IMR-90 (cell line): ENCODE measurements at regions not wholly inside any gene's neighbourhood (a gene's known extent, or its start where the extent isn't known, plus 50 kb on each side); places are given as distances from the start of the nearest gene placed in this dataset.
A peak's percentile ranks its signal among the peaks of the same experiment; 100 is the strongest.

Experiments
- ATAC-seq: fragments of 200-7000 bp; cut with Tn5 transposase; 2 replicates; pipeline ENCODE4 v1.9.1; 2020; ENCODE audit warnings: low read depth, mild to moderate bottlenecking, moderate library complexity
- BruUV-seq: library from RNA; stranded (reverse); fragments of 400-500 nt; replicated peaks from 2 replicates; lab custom pipeline; 2021; lab: Mats Ljungman, UMichigan
- CTCF ChIA-PET: fragments of 300-600 bp; formaldehyde crosslinking; extraction: SDS; loops from one replicate; lab custom pipeline; 2021; ENCODE audit warnings: antibody characterized with exemption; lab: Yijun Ruan, JAX
- POLR2A ChIA-PET: fragments of 300-600 bp; sonication (Branson Sonifier 250); formaldehyde crosslinking; loops from one replicate; lab custom pipeline; 2022; ENCODE audit warnings: antibody characterized with exemption; ENCODE audit not compliant: unreplicated experiment; lab: Charles Lee
- DNase-seq: peaks from one replicate; pipeline ENCODE4 v3.0.0; 2013
- H2AFZ ChIP-seq: replicated peaks from 2 replicates; pipeline ENCODE3; 2013; ENCODE audit warnings: low read length, mild to moderate bottlenecking; ENCODE audit not compliant: poor library complexity
- H2AK5ac ChIP-seq: 2 replicates; pipeline ENCODE4 v1.6.1; 2013; ENCODE audit warnings: low read depth, low read length, inconsistent platforms
- H2AK9ac ChIP-seq: replicated peaks from 2 replicates; pipeline ENCODE3; 2013; ENCODE audit warnings: mild to moderate bottlenecking, low read depth, low read length, moderate library complexity; ENCODE audit not compliant: poor library complexity
- H2BK120ac ChIP-seq: 2 replicates; pipeline ENCODE4 v1.6.1; 2013; ENCODE audit warnings: low read depth, low read length, inconsistent platforms
- H2BK15ac ChIP-seq: 3 replicates; pipeline ENCODE4 v1.6.1; 2013; ENCODE audit warnings: low read depth, low read length, inconsistent platforms
- H2BK20ac ChIP-seq: 2 replicates; pipeline ENCODE4 v1.6.1; 2013; ENCODE audit warnings: low read depth, mild to moderate bottlenecking, inconsistent platforms, low read length, moderate library complexity
- H2BK5ac ChIP-seq: 2 replicates; pipeline ENCODE4 v1.6.1; 2013; ENCODE audit warnings: mild to moderate bottlenecking, low read depth, low read length, inconsistent platforms; ENCODE audit not compliant: poor library complexity, severe bottlenecking
- H3K14ac ChIP-seq: replicated peaks from 2 replicates; pipeline ENCODE4 v1.6.1; 2013; ENCODE audit warnings: low read depth, low read length, inconsistent platforms
- H3K18ac ChIP-seq: 2 replicates; pipeline ENCODE4 v1.6.1; 2013; ENCODE audit warnings: low read depth, low read length, control low read depth
- H3K23ac ChIP-seq: 2 replicates; pipeline ENCODE4 v1.6.1; 2013; ENCODE audit warnings: low read depth, low read length, inconsistent platforms
- H3K27ac ChIP-seq: 2 replicates; pipeline ENCODE4 v1.5.1; 2013; ENCODE audit warnings: mild to moderate bottlenecking, control low read depth, low read length; ENCODE audit not compliant: insufficient read depth
- H3K27me3 ChIP-seq: 2 replicates; pipeline ENCODE4 v1.6.1; 2013; ENCODE audit warnings: low read length; ENCODE audit not compliant: control insufficient read depth, insufficient read depth
- H3K36me3 ChIP-seq: 2 replicates; pipeline ENCODE4 v1.6.1; 2013; ENCODE audit warnings: low read length, mixed read lengths; ENCODE audit not compliant: control insufficient read depth, insufficient read depth
- H3K4ac ChIP-seq: 2 replicates; pipeline ENCODE4 v1.6.1; 2013; ENCODE audit warnings: low read depth, low read length, inconsistent platforms
- H3K4me1 ChIP-seq: 2 replicates; pipeline ENCODE4 v1.6.1; 2013; ENCODE audit warnings: low read length, mixed read lengths; ENCODE audit not compliant: control insufficient read depth, insufficient read depth
- H3K4me2 ChIP-seq: 2 replicates; pipeline ENCODE4 v1.6.1; 2013; ENCODE audit warnings: low read depth, mild to moderate bottlenecking, control low read depth, low read length, moderate library complexity
- H3K4me3 ChIP-seq: 2 replicates; pipeline ENCODE4 v1.5.1; 2013; ENCODE audit warnings: low read depth, mild to moderate bottlenecking, control low read depth, low read length, moderate library complexity; ENCODE audit not compliant: insufficient read depth
- H3K56ac ChIP-seq: 2 replicates; pipeline ENCODE4 v1.6.1; 2013; ENCODE audit warnings: low read length, inconsistent platforms; ENCODE audit not compliant: insufficient read depth; ENCODE audit errors: extremely low read depth
- H3K79me1 ChIP-seq, 2 experiments: 2 replicates each; pipeline ENCODE4 v1.6.1; 2013; ENCODE audit warnings: low read length in 2 of 2, inconsistent platforms in 1 of 2, low read depth in 1 of 2
- H3K9ac ChIP-seq: 2 replicates; pipeline ENCODE4 v1.6.1; 2013; ENCODE audit warnings: low read depth, low read length, control low read depth
- H3K9me1 ChIP-seq: 2 replicates; pipeline ENCODE4 v1.6.1; 2013; ENCODE audit warnings: low read length, inconsistent platforms; ENCODE audit not compliant: insufficient read depth
- H3K9me3 ChIP-seq: 2 replicates; pipeline ENCODE4 v1.6.1; 2013; ENCODE audit warnings: low read length; ENCODE audit not compliant: control insufficient read depth, insufficient read depth
- H4K20me1 ChIP-seq: 2 replicates; pipeline ENCODE4 v1.6.1; 2013; ENCODE audit warnings: low read length, inconsistent platforms; ENCODE audit not compliant: insufficient read depth
- H4K5ac ChIP-seq: 2 replicates; pipeline ENCODE4 v1.6.1; 2013; ENCODE audit warnings: mild to moderate bottlenecking, low read depth, low read length, control low read depth
- H4K8ac ChIP-seq, 2 experiments: 2 replicates each; pipeline ENCODE4 v1.6.1; 2013; ENCODE audit warnings: low read depth in 2 of 2, low read length in 2 of 2, control low read depth in 1 of 2, inconsistent platforms in 1 of 2
- H4K91ac ChIP-seq: 2 replicates; pipeline ENCODE4 v1.6.1; 2013; ENCODE audit warnings: low read depth, low read length, inconsistent platforms; ENCODE audit not compliant: insufficient read depth
- CEBPB ChIP-seq: IDR thresholded peaks from 2 replicates; pipeline ENCODE4 v1.6.1; 2012; ENCODE audit warnings: low read depth, low read length, improper control_type of control experiment
- MAFK ChIP-seq: IDR thresholded peaks from 2 replicates; pipeline ENCODE4 v1.6.1; 2012; ENCODE audit warnings: low read depth, low read length, improper control_type of control experiment
- dilution Hi-C: fragments of 300-500 bp; cut with HindIII; formaldehyde crosslinking; loops from one replicate; pipeline ENCODE4 v1.14.3; 2018; ENCODE audit warnings: low sequenced_read_pairs; ENCODE audit not compliant: unreplicated experiment
- in situ Hi-C: fragments of 300-500 bp; cut with MboI; formaldehyde crosslinking; loops from 3 replicates; pipeline ENCODE4 v1.14.3; 2019; ENCODE audit warnings: low sequenced_read_pairs, inconsistent platforms, mixed read lengths
- intact Hi-C: fragments of 100-400 bp; cut with micrococcal nuclease; formaldehyde crosslinking; loops from 2 replicates; pipeline ENCODE4 v1.10.0; 2022

- H2BK120ac ChIP-seq, result no peak overlapping the region
- no peak overlapping the region for H3K14ac ChIP-seq
- intact Hi-C loops, result no loop called here
- no peaks in the 10 kb centered on the region for H3K9me1 ChIP-seq
- H3K9ac ChIP-seq, result no peak overlapping the region
- no peak for DNase-seq
- H3K36me3 ChIP-seq, result no peaks in the 10 kb centered on the region
- no peaks in the 10 kb centered on the region for H3K27me3 ChIP-seq
- no peak overlapping the region for H3K4me2 ChIP-seq
- no peak overlapping the region for H3K56ac ChIP-seq
- H2AFZ ChIP-seq, result no peak overlapping the region
- no peak overlapping the region for H3K4ac ChIP-seq
- no peak overlapping the region for H2BK20ac ChIP-seq
- H3K27ac ChIP-seq, result no peak overlapping the region
- H4K20me1 ChIP-seq, result no peaks in the 10 kb centered on the region
- POLR2A ChIA-PET, result no interaction called here
- no peak overlapping the region for H2AK5ac ChIP-seq
- H3K18ac ChIP-seq, result no peak overlapping the region
- no peak overlapping the region for H3K4me3 ChIP-seq
- H3K23ac ChIP-seq, result no peak overlapping the region
- H3K4me1 ChIP-seq, result no peaks in the 10 kb centered on the region
- no peak overlapping the region for H4K91ac ChIP-seq
- H3K79me1 ChIP-seq, result no peaks in the 10 kb centered on the region
- H2BK5ac ChIP-seq, result no peak overlapping the region
- H4K8ac ChIP-seq, result no peak overlapping the region
- no peak overlapping the region for H2AK9ac ChIP-seq
- H3K9me3 ChIP-seq, result no peaks in the 10 kb centered on the region
- ATAC-seq, result no peak
- H4K5ac ChIP-seq, result no peak overlapping the region
- CTCF ChIA-PET, result no interaction called here
- H2BK15ac ChIP-seq, result no peak overlapping the region
- dilution Hi-C loops, result no loop called here
- in situ Hi-C loops, result no loop called here
- no TSS peak for BruUV-seq
- TF ChIP-seq MAFK (peak; percentile 83), CEBPB (no peak)
Observed at GRCh38 chr2:51846018-51846417, 814.1 kb upstream of the NRXN1 start.
